Liver (tissue), 3 donors: ENCODE measurements at regions not wholly inside any gene's neighbourhood (a gene's known extent, or its start where the extent isn't known, plus 50 kb on each side); places are given as distances from the start of the nearest gene placed in this dataset.

Experiments used
- FOXA1 ChIP-seq: IDR thresholded peaks from 2 replicates; pipeline ENCODE4 v1.6.1; 2016; ENCODE audit warnings: antibody characterized with exemption
- RAD21 ChIP-seq, 2 donors: IDR thresholded peaks; 2 replicates each; pipeline ENCODE4 v1.6.1; 2016; ENCODE audit warnings: antibody characterized with exemption in 2 of 2, mild to moderate bottlenecking in 2 of 2
- TAF1 ChIP-seq: conservative IDR thresholded peaks from 2 replicates; pipeline ENCODE4 v1.6.1; 2016; ENCODE audit warnings: antibody characterized with exemption, mild to moderate bottlenecking
- ZBTB33 ChIP-seq: IDR thresholded peaks from 2 replicates; pipeline ENCODE4 v1.6.1; 2016; ENCODE audit warnings: antibody characterized with exemption
- TF ChIP-seq, protein P1 (sequence below): fragments of 150-350 bp; IDR thresholded peaks from 2 replicates; pipeline ENCODE4 v1.5.1; 2017; ENCODE audit warnings: improper control_type of control experiment, low read depth, low read length; ENCODE audit not compliant: missing input control
- TF ChIP-seq, protein P2 (sequence below): IDR thresholded peaks from 2 replicates; pipeline ENCODE4 v1.6.1; 2016; ENCODE audit warnings: antibody characterized with exemption
- TF ChIP-seq, protein P3 (sequence below): IDR thresholded peaks from 2 replicates; pipeline ENCODE4 v1.6.1; 2016; ENCODE audit warnings: antibody characterized with exemption, mild to moderate bottlenecking
- donor health status: healthy.
- donor health status: healthy.

- TF ChIP-seq, protein P1, sequence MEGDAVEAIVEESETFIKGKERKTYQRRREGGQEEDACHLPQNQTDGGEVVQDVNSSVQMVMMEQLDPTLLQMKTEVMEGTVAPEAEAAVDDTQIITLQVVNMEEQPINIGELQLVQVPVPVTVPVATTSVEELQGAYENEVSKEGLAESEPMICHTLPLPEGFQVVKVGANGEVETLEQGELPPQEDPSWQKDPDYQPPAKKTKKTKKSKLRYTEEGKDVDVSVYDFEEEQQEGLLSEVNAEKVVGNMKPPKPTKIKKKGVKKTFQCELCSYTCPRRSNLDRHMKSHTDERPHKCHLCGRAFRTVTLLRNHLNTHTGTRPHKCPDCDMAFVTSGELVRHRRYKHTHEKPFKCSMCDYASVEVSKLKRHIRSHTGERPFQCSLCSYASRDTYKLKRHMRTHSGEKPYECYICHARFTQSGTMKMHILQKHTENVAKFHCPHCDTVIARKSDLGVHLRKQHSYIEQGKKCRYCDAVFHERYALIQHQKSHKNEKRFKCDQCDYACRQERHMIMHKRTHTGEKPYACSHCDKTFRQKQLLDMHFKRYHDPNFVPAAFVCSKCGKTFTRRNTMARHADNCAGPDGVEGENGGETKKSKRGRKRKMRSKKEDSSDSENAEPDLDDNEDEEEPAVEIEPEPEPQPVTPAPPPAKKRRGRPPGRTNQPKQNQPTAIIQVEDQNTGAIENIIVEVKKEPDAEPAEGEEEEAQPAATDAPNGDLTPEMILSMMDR = no peak
- TF ChIP-seq RAD21 (IDR thresholded peaks at IDR 0.05) (no peak), TAF1 (no peak), ZBTB33 (no peak), FOXA1 (no peak)
- TF ChIP-seq, protein P2, sequence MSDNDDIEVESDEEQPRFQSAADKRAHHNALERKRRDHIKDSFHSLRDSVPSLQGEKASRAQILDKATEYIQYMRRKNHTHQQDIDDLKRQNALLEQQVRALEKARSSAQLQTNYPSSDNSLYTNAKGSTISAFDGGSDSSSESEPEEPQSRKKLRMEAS = no peak
- TF ChIP-seq, protein P3, sequence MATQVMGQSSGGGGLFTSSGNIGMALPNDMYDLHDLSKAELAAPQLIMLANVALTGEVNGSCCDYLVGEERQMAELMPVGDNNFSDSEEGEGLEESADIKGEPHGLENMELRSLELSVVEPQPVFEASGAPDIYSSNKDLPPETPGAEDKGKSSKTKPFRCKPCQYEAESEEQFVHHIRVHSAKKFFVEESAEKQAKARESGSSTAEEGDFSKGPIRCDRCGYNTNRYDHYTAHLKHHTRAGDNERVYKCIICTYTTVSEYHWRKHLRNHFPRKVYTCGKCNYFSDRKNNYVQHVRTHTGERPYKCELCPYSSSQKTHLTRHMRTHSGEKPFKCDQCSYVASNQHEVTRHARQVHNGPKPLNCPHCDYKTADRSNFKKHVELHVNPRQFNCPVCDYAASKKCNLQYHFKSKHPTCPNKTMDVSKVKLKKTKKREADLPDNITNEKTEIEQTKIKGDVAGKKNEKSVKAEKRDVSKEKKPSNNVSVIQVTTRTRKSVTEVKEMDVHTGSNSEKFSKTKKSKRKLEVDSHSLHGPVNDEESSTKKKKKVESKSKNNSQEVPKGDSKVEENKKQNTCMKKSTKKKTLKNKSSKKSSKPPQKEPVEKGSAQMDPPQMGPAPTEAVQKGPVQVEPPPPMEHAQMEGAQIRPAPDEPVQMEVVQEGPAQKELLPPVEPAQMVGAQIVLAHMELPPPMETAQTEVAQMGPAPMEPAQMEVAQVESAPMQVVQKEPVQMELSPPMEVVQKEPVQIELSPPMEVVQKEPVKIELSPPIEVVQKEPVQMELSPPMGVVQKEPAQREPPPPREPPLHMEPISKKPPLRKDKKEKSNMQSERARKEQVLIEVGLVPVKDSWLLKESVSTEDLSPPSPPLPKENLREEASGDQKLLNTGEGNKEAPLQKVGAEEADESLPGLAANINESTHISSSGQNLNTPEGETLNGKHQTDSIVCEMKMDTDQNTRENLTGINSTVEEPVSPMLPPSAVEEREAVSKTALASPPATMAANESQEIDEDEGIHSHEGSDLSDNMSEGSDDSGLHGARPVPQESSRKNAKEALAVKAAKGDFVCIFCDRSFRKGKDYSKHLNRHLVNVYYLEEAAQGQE = no peak
Observed at GRCh38 chr7:66464059-66464458, 164.6 kb upstream of the KCTD7 start.
